Uterus (tissue), 2 donors: ENCODE measurements at regions not wholly inside any gene's neighbourhood (a gene's known extent, or its start where the extent isn't known, plus 50 kb on each side); places are given as distances from the start of the nearest gene placed in this dataset.

Source experiments
- CTCF ChIP-seq, 4 experiments: fragments of 200-600 bp in 2 of 4; fragments of 450-650 bp in 2 of 4; sonication (generic) in 2 of 4; IDR thresholded peaks; one replicate each; pipeline ENCODE4 v1.5.1; 2016 to 2019; ENCODE audit warnings: antibody characterized with exemption in 4 of 4, mild to moderate bottlenecking in 2 of 4, moderate library complexity in 1 of 4
- POLR2A ChIP-seq, 2 donors: fragments of 450-650 bp; IDR thresholded peaks; one replicate each; pipeline ENCODE4 v1.6.1; 2016; ENCODE audit warnings: antibody characterized with exemption in 2 of 2, mild to moderate bottlenecking in 1 of 2, moderate library complexity in 1 of 2

- TF ChIP-seq POLR2A (IDR thresholded peaks at IDR 0.05): no peak
- TF ChIP-seq CTCF (IDR thresholded peaks at IDR 0.05): no peak
Measured at GRCh38 chr6:147691446-147691845, 183.0 kb downstream of the SAMD5 start.
